NT2/D1 (cell line): ENCODE measurements at regions not wholly inside any gene's neighbourhood (a gene's known extent, or its start where the extent isn't known, plus 50 kb on each side); places are given as distances from the start of the nearest gene placed in this dataset.

Source experiments
- DNase-seq: peaks from one replicate; pipeline ENCODE4 v3.0.0-alpha.2; 2011; ENCODE audit warnings: low read depth, low spot score
- H3K27me3 ChIP-seq: 2 replicates; pipeline ENCODE4 v1.6.0; 2011; ENCODE audit warnings: mild to moderate bottlenecking; ENCODE audit not compliant: insufficient read length, insufficient read depth
- H3K36me3 ChIP-seq: 2 replicates; pipeline ENCODE4 v1.6.1; 2011; ENCODE audit warnings: mild to moderate bottlenecking, low read length, mixed read lengths; ENCODE audit not compliant: insufficient read depth, insufficient read length
- H3K4me1 ChIP-seq: 2 replicates; pipeline ENCODE4 v1.5.1; 2011; ENCODE audit not compliant: insufficient read depth, insufficient read length
- H3K4me3 ChIP-seq: 2 replicates; pipeline ENCODE4 v1.5.1; 2011; ENCODE audit warnings: low read depth; ENCODE audit not compliant: insufficient read length
- H3K9ac ChIP-seq: 2 replicates; pipeline ENCODE4 v1.6.0; 2011; ENCODE audit warnings: low read depth; ENCODE audit not compliant: insufficient read length
- H3K9me3 ChIP-seq: 2 replicates; pipeline ENCODE4 v1.5.1; 2011; ENCODE audit warnings: mild to moderate bottlenecking, low read length; ENCODE audit not compliant: insufficient read depth
- SUZ12 ChIP-seq: IDR thresholded peaks from 2 replicates; pipeline ENCODE4 v1.6.1; 2011; ENCODE audit not compliant: insufficient read length, insufficient read depth; ENCODE audit errors: extremely low read depth
- YY1 ChIP-seq: IDR thresholded peaks from 2 replicates; pipeline ENCODE4 v1.6.1; 2011; ENCODE audit not compliant: insufficient read length, insufficient read depth
- ZNF274 ChIP-seq: IDR thresholded peaks from 2 replicates; pipeline ENCODE4 v1.6.1; 2011; ENCODE audit warnings: mild to moderate bottlenecking, low read depth, low read length

DNA sequence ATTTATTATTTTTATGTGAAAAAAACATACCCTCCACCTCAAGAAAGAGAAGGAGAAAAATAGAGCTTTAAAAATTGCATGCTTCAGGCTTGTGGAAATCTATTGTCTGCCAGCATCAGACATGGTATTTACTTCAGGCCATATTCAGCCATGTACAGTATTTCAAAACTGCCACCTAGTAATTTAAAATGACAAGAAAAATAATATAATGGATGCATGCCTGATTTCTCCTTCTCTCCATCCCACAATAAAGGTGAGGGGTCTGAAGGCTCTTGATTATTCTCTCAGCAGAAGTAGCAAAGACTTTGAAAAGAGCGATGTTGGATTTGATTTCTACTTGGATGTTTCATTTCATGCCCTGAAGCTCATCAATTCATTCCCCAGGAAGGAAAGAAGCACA is 250.7 kb downstream of the TBC1D4 start:
- Histone ChIP-seq H3K36me3 (no peaks in the 10 kb centered on the region), H3K27me3 (no peaks in the 10 kb centered on the region), H3K4me1 (no peaks in the 10 kb centered on the region), H3K9me3 (no peaks in the 10 kb centered on the region), H3K9ac (no peak overlapping the region), H3K4me3 (no peak overlapping the region)
- no peak for TF ChIP-seq SUZ12
- DNase-seq: no peak

GRCh38 chr13:75226733-75227435 is 255.1 kb downstream of the TBC1D4 start:
- no peak overlapping the region for H3K9ac ChIP-seq
- no peak for DNase-seq
- H3K27me3 ChIP-seq: no peaks in the 10 kb centered on the region

GRCh38 chr13:75226092-75226491 is 255.9 kb downstream of the TBC1D4 start:
- TF ChIP-seq ZNF274 (no peak), YY1 (no peak), SUZ12 (no peak)
- H3K9me3 ChIP-seq: no peaks in the 10 kb centered on the region
- no peak overlapping the region for H3K4me3 ChIP-seq
- no peaks in the 10 kb centered on the region for H3K27me3 ChIP-seq
- no peaks in the 10 kb centered on the region for H3K36me3 ChIP-seq
- no peaks in the 10 kb centered on the region for H3K4me1 ChIP-seq
- no peak overlapping the region for H3K9ac ChIP-seq
- DNase-seq: no peak

More at GRCh38 chr13:75226733-75227435, 255.1 kb downstream of the TBC1D4 start:
- no peaks in the 10 kb centered on the region for H3K9me3 ChIP-seq
- no peak for TF ChIP-seq ZNF274
- TF ChIP-seq YY1: no peak
- TF ChIP-seq SUZ12: no peak
- no peaks in the 10 kb centered on the region for H3K4me1 ChIP-seq
- no peak overlapping the region for H3K4me3 ChIP-seq
- no peaks in the 10 kb centered on the region for H3K36me3 ChIP-seq

DNA sequence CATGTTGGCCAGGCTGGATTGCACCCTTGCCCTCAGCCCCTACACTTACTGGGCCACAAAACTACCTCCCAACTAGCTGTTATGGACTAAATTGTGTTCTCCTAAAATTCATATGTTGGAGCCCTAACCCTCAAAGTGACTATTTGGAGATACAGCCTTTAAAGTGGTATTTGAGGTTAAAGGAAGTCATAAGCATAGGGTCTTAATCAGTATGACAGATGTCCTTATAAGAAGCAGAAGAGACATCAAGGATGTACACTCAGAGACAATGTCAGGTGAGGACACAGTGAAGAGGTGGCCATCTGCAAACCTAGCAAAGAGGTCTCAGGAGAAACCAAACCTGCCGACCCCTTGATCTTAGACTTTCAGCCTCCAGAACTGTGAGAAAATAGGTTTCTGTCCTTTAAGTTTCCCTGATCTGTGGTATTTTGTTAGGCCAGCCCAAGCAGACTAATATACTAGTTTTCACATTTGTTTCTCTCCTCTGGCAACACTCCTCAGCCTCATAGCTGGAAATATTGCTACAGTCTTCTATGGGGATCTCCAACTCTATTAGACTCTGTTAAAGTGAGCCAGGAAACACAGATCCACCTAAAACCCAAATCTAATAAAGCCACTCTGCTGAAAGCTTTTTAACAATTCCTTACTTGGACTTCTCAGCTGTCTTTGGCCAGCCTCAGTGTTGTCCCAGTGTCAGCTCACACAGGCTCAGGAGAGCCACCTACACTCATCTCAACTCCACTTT is 256.5 kb downstream of the TBC1D4 start:
- no peak for DNase-seq
- Histone ChIP-seq H3K9ac (no peak overlapping the region), H3K4me1 (no peaks in the 10 kb centered on the region), H3K27me3 (peaks cover 2% of the 10 kb centered on the region), H3K9me3 (no peaks in the 10 kb centered on the region), H3K4me3 (no peak overlapping the region), H3K36me3 (no peaks in the 10 kb centered on the region)
- TF ChIP-seq YY1 (no peak), ZNF274 (no peak), SUZ12 (no peak)

GRCh38 chr13:75224053-75224742 is 257.8 kb downstream of the TBC1D4 start:
- Histone ChIP-seq H3K4me3 (no peak overlapping the region), H3K4me1 (no peaks in the 10 kb centered on the region), H3K9ac (no peak overlapping the region), H3K27me3 (peaks cover 9% of the 10 kb centered on the region), H3K9me3 (no peaks in the 10 kb centered on the region), H3K36me3 (no peaks in the 10 kb centered on the region)
- no peak for DNase-seq
- no peak for TF ChIP-seq SUZ12
- no peak for TF ChIP-seq ZNF274
- no peak for TF ChIP-seq YY1

DNA sequence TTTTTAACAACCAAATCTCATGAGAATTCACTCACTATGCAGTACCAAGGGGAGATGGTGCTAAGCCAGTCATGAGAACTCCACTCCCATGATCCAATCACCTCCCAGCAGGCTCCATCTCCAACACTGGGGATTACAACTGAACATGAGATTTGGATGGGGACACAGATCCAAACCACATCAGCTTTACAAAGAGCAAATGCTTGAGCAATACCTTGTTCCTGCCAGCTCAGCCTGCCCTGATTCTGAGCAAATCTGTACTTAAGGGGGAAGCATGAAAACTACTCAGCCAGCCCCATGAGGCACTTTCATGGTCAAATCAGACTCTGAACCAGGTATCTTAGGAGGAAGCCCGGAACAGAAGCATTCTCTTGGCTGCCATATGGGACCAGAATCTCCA is 259.9 kb downstream of the TBC1D4 start:
- H3K4me3 ChIP-seq: no peak overlapping the region
- no peak overlapping the region for H3K9ac ChIP-seq
- H3K27me3 ChIP-seq: peaks cover 9% of the 10 kb centered on the region
- H3K9me3 ChIP-seq: no peaks in the 10 kb centered on the region
- no peak for DNase-seq
- no peak for TF ChIP-seq ZNF274
- no peak for TF ChIP-seq YY1
- TF ChIP-seq SUZ12: no peak
- no peaks in the 10 kb centered on the region for H3K36me3 ChIP-seq
- H3K4me1 ChIP-seq: no peaks in the 10 kb centered on the region

DNA sequence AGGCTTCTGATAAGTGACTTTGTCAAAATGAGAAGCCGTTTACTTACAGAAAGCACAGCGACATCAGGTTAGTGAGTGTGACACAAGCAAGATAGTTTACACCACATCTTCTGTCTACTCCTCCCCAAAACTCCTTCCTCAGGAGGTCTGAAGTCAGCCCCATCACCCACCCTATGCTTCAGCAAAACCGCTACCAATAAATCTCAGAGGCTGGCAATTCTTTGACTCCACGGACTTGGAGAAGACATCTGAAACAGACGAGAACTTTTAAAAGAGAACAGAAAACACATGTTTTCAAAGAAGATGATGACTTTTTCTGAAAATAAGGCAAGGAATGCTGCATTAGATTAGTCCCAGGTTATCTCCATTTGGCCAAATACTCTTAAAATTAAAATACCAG is 261.1 kb downstream of the TBC1D4 start:
- DNase-seq: no peak
- no peaks in the 10 kb centered on the region for H3K4me1 ChIP-seq
- H3K9ac ChIP-seq: no peak overlapping the region
- TF ChIP-seq YY1 (no peak), SUZ12 (no peak), ZNF274 (no peak)
- peaks cover 9% of the 10 kb centered on the region for H3K27me3 ChIP-seq
- no peaks in the 10 kb centered on the region for H3K36me3 ChIP-seq
- H3K9me3 ChIP-seq: no peaks in the 10 kb centered on the region
- H3K4me3 ChIP-seq: no peak overlapping the region

- H3K27me3 ChIP-seq: peaks cover 9% of the 10 kb centered on the region
- no peaks in the 10 kb centered on the region for H3K9me3 ChIP-seq
- H3K36me3 ChIP-seq: no peaks in the 10 kb centered on the region
- no peak overlapping the region for H3K9ac ChIP-seq
- H3K4me3 ChIP-seq: peak overlapping the region; percentile 21
- DNase-seq: no peak
- no peaks in the 10 kb centered on the region for H3K4me1 ChIP-seq
- TF ChIP-seq ZNF274: no peak
- TF ChIP-seq YY1: no peak
- no peak for TF ChIP-seq SUZ12
These were observed 261.8 kb downstream of the TBC1D4 start for GRCh38 chr13:75220238-75220542.
